Glutamatergic neuron (in vitro differentiated cells): ENCODE measurements at regions not wholly inside any gene's neighbourhood (a gene's known extent, or its start where the extent isn't known, plus 50 kb on each side); places are given as distances from the start of the nearest gene placed in this dataset.

Source experiments
- DNase-seq: peaks from one replicate; pipeline ENCODE4 v3.0.0; 2022
- H3K27ac Mint-ChIP-seq: one replicate; pipeline ENCODE4 v1.8.0; 2020; ENCODE audit warnings: mild to moderate bottlenecking, mixed read lengths, inconsistent platforms; ENCODE audit not compliant: unreplicated experiment
- H3K27me3 Mint-ChIP-seq: one replicate; pipeline ENCODE4 v1.8.0; 2020; ENCODE audit warnings: mild to moderate bottlenecking, moderate library complexity, mixed read lengths, inconsistent platforms; ENCODE audit not compliant: unreplicated experiment
- H3K36me3 Mint-ChIP-seq: one replicate; pipeline ENCODE4 v1.8.0; 2020; ENCODE audit warnings: mild to moderate bottlenecking, mixed read lengths, inconsistent platforms; ENCODE audit not compliant: unreplicated experiment
- H3K4me1 Mint-ChIP-seq: one replicate; pipeline ENCODE4 v1.8.0; 2020; ENCODE audit warnings: mild to moderate bottlenecking, low read depth, mixed read lengths, inconsistent platforms; ENCODE audit not compliant: unreplicated experiment
- H3K4me3 Mint-ChIP-seq: one replicate; pipeline ENCODE4 v1.8.0; 2020; ENCODE audit warnings: mild to moderate bottlenecking, mixed read lengths, inconsistent platforms; ENCODE audit not compliant: unreplicated experiment
- H3K9me3 Mint-ChIP-seq: one replicate; pipeline ENCODE4 v1.8.0; 2020; ENCODE audit warnings: mild to moderate bottlenecking, moderate library complexity, mixed read lengths, inconsistent platforms; ENCODE audit not compliant: unreplicated experiment
- CTCF ChIP-seq: fragments of 200-600 bp; sonication (generic); IDR thresholded peaks from one replicate; pipeline ENCODE4 v1.5.0; 2021; ENCODE audit not compliant: partially characterized antibody, unreplicated experiment

DNA sequence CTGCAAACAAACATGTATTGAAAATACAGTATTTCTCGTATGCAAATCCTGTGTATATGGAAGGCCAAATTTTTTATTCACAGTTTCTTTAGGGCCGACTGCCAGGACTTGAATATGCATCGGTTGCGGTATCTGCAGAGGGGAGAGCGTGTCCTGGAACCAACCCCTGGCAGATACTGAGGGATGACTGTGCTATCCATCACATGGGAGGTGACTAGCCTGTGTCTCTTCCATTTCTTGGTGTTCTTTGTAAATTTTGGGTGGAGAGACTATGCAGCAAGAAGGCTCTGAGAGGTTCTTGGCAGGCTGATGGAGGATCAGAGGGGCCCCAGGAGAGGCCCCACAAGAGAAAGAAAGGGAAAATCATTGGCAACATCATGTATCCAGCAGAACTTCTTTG lies 384.3 kb downstream of the YTHDC2 start:
- H3K36me3 Mint-ChIP-seq, result no peaks in the 10 kb centered on the region
- no peak for DNase-seq
- no peak overlapping the region for H3K4me3 Mint-ChIP-seq
- H3K27ac Mint-ChIP-seq, result no peak overlapping the region
- no peaks in the 10 kb centered on the region for H3K4me1 Mint-ChIP-seq
- H3K9me3 Mint-ChIP-seq, result no peaks in the 10 kb centered on the region
- no peaks in the 10 kb centered on the region for H3K27me3 Mint-ChIP-seq
- TF ChIP-seq CTCF, result no peak

- H3K36me3 Mint-ChIP-seq, result no peaks in the 10 kb centered on the region
- no peaks in the 10 kb centered on the region for H3K9me3 Mint-ChIP-seq
- no peak overlapping the region for H3K4me3 Mint-ChIP-seq
- no peaks in the 10 kb centered on the region for H3K27me3 Mint-ChIP-seq
- no peaks in the 10 kb centered on the region for H3K4me1 Mint-ChIP-seq
- TF ChIP-seq CTCF, result no peak
- H3K27ac Mint-ChIP-seq, result no peak overlapping the region
- DNase-seq, result no peak
Observed at GRCh38 chr5:113900141-113900540, 386.6 kb downstream of the YTHDC2 start.

GRCh38 chr5:113900816-113901215 lies 387.3 kb downstream of the YTHDC2 start:
- no peak for TF ChIP-seq CTCF
- DNase-seq, result no peak
- H3K27me3 Mint-ChIP-seq, result no peaks in the 10 kb centered on the region
- H3K4me3 Mint-ChIP-seq, result no peak overlapping the region
- no peak overlapping the region for H3K27ac Mint-ChIP-seq
- H3K36me3 Mint-ChIP-seq, result no peaks in the 10 kb centered on the region
- no peaks in the 10 kb centered on the region for H3K9me3 Mint-ChIP-seq
- no peaks in the 10 kb centered on the region for H3K4me1 Mint-ChIP-seq

GRCh38 chr5:113901718-113902117 lies 388.2 kb downstream of the YTHDC2 start:
- Mint-ChIP-seq H3K36me3 (no peaks in the 10 kb centered on the region), H3K9me3 (no peaks in the 10 kb centered on the region), H3K27me3 (no peaks in the 10 kb centered on the region), H3K4me3 (no peak overlapping the region), H3K4me1 (no peaks in the 10 kb centered on the region), H3K27ac (no peak overlapping the region)
- no peak for DNase-seq
- no peak for TF ChIP-seq CTCF

DNA sequence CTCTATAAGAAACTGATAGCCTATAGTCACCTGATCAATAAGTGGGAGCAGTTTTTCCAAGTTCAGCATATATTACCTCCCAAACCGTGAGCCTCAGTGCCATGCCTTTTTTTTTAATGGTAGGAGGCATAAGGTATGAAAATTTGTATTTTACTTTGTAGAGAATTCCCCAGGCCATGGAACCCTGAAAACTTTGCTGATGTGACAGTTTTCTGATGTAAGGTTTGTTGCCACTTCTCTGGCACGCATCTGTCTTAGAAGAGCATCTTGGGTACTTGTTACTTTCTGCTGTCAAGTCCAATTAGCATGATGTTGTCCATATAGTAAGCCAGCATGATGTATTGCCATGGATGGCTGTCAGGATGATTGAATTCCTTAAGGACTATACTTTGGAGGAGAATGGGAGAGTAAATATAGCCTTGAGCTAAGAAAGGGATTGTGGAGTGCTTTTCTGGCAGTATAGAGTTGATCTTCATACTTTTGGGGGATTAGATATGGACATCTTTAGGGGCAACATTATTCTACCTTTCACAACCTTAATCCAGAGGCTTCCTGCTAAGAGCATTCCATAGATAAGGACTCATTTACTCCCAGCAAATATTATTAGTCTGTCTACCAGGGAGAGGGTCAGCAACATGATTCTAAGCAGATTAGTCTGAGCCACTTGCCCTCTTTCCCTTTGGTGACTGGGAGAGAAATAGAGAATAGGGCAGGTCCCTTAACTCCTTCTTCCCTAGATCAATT lies 389.6 kb downstream of the YTHDC2 start:
- no peak for TF ChIP-seq CTCF
- Mint-ChIP-seq H3K9me3 (no peaks in the 10 kb centered on the region), H3K4me1 (no peaks in the 10 kb centered on the region), H3K27me3 (no peaks in the 10 kb centered on the region), H3K4me3 (no peak overlapping the region), H3K27ac (no peak overlapping the region), H3K36me3 (no peaks in the 10 kb centered on the region)
- DNase-seq, result no peak
